LNCaP clone FGC (cell line): ENCODE measurements at regions not wholly inside any gene's neighbourhood (a gene's known extent, or its start where the extent isn't known, plus 50 kb on each side); places are given as distances from the start of the nearest gene placed in this dataset.

Source experiments
- DNase-seq: peaks from one replicate; pipeline ENCODE4 v3.0.0-alpha.2; 2011; ENCODE audit warnings: low read depth
- H3K4me3 ChIP-seq: 2 replicates; pipeline ENCODE4 v1.5.1; 2011; ENCODE audit warnings: mild to moderate bottlenecking, low read depth, low read length, control low read depth
- TF ChIP-seq, protein P1 (sequence below): IDR thresholded peaks from 2 replicates; pipeline ENCODE4 v1.5.1; 2012; ENCODE audit warnings: mild to moderate bottlenecking; ENCODE audit not compliant: control insufficient read depth, insufficient read depth; ENCODE audit errors: extremely low read depth

DNA sequence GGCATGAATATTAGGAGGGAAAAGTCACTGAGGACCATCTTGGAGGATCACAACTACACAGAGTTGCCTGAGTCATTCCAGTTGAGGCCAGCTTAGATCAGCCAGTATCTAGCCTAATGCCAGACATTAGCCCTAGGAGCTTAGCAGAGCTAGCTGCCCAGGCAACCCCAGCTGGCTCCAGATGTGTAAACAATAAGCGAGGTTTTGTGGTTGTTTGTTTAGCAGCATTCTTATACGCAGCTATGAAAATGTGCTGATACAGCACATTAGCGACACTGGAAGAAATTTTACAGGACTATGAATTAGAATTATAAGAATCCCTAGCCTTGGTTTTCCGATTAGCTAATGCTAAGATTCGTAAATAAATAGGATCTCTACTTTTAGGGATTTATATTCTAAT lies 59.3 kb downstream of the BTBD3 start:
- TF ChIP-seq, protein P1, sequence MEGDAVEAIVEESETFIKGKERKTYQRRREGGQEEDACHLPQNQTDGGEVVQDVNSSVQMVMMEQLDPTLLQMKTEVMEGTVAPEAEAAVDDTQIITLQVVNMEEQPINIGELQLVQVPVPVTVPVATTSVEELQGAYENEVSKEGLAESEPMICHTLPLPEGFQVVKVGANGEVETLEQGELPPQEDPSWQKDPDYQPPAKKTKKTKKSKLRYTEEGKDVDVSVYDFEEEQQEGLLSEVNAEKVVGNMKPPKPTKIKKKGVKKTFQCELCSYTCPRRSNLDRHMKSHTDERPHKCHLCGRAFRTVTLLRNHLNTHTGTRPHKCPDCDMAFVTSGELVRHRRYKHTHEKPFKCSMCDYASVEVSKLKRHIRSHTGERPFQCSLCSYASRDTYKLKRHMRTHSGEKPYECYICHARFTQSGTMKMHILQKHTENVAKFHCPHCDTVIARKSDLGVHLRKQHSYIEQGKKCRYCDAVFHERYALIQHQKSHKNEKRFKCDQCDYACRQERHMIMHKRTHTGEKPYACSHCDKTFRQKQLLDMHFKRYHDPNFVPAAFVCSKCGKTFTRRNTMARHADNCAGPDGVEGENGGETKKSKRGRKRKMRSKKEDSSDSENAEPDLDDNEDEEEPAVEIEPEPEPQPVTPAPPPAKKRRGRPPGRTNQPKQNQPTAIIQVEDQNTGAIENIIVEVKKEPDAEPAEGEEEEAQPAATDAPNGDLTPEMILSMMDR = no peak
- peak; percentile 67 for DNase-seq
- H3K4me3 ChIP-seq = no peak overlapping the region

DNA sequence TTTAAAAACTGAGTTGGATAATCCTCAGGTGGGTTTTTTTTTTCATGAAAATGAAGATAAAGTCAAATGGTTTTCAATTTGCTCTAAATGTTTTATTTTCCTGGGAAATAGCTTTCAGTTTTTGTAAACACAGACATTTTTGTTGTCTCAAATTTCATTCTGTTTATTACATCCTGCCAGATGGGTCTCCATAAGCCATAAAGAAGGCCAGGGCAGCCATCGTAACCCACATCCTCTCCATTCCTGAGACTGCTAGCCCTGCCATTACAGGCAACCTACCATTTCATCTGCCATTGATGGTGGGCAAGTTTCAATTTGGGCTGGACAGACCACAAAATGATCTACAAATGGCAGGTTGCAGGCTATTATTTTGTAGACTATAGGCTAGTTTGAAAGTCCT lies 60.8 kb downstream of the BTBD3 start:
- no peak overlapping the region for H3K4me3 ChIP-seq
- DNase-seq = no peak
- TF ChIP-seq, protein P1 = no peak

DNA sequence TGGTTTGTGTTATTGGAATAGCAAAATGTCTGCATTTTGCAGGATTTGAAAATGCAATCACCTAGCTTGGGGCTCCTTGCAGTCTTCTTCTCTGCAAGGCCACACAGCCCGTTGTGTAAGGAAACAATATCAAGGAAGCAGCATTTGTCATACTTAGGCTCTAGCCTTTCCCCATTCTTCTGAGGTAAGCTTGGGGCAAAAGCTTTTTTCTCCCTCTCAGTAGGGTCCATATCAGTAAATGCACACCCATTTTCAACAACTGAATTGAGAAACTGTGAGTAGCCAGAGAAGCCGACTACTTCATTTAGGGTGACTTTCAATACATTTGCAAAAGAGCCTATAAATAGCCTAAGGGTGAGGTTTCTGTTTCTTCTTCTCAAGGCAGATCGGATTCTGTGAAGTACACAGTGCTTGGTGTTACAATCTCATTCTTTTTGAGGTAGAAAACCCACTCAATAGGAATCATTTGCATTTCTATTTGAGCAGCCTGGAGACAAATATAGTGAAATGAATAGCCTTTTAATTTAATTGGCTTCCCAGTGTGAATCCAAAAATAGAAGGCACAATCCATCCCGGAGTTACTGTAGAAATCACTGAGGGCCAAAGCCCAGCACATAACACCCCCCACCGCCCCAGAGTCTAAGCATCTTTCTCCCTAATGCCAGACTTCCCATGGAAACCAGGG lies 61.8 kb downstream of the BTBD3 start:
- no peak overlapping the region for H3K4me3 ChIP-seq
- DNase-seq = no peak
- TF ChIP-seq, protein P1 = no peak

DNA sequence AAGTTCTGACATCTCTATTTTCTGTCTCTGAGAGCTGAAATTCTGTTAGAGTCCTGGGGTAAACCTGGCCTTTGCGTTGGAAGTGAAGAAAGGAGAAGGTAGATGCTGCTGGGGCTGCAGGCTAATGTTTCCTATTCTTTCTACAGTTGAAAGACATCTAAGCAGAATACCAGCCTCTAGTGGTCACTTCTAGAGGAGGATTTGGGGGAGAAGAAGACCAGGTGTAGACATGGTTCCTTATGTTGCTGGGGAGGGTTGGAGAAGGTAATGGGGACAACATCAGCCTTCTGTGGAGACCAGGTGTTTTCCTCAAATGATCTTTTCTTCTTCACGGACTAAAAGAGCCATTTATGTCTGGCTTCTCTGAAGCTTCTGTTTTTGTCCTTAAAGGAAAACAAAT lies 62.6 kb downstream of the BTBD3 start:
- TF ChIP-seq, protein P1 = no peak
- H3K4me3 ChIP-seq = no peak overlapping the region
- DNase-seq = no peak

DNA sequence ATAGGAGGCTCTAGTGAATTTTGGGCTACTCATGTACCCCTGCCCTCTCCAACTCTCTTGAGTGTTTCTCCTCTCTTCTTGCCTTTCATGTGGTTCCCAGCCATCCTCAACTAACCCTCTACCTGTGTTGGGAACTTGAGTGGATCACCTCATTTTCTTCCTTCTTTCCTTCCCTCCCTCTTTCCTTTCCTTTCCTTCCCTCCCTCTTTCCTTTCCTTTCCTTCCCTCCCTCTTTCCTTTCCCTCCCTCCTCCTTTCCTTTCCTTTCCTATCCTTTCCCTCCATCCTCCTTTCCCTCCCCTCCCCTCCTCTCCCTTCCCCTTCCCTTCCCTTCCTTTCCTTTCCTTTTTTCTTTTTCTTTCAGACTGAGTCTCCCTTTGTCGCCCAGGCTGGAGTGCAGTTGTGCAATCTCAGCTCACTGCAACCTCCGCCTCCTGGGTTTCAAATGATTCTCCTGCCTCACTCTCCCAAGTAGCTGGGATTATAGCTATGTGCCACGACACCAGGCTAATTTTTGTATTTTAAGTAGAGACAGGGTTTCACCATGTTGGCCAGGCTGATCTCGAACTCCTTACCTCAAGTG lies 63.8 kb downstream of the BTBD3 start:
- no peak overlapping the region for H3K4me3 ChIP-seq
- TF ChIP-seq, protein P1 = no peak
- no peak for DNase-seq

DNA sequence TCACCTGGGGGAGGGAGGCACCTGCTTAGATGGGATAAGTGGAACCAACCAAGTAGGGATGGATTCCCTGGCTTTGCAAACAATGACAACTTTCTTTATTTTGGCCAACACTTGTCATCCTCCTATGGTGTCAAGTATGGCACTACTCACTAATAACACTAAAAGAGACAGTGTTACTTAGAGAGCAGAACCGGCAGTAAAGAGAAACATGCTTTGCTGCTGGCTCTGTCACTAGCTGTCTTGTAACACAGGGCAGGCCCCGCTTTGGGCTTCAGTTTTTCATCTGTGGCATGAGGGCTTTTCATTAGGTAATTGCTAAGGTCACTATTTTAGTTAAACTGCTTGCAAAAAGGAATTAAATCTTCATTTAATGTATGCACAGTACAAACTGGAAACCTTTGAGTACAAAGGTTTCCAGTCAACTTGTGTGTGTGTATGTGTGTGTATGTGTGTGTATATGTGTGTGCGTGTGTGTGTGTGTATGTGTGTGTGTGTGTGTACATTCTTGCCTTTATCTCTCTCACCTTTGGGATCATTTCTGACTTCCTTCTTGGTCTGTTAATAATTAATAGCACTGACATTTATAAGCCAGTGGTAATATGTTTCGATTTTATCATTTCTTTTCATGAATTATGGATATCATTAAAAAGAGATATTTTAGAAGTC lies 64.7 kb downstream of the BTBD3 start:
- DNase-seq = no peak
- TF ChIP-seq, protein P1 = no peak
- no peak overlapping the region for H3K4me3 ChIP-seq
